ENCODE measurements at regions not wholly inside any gene's neighbourhood (a gene's known extent, or its start where the extent isn't known, plus 50 kb on each side); places are given as distances from the start of the nearest gene placed in this dataset.

DNA sequence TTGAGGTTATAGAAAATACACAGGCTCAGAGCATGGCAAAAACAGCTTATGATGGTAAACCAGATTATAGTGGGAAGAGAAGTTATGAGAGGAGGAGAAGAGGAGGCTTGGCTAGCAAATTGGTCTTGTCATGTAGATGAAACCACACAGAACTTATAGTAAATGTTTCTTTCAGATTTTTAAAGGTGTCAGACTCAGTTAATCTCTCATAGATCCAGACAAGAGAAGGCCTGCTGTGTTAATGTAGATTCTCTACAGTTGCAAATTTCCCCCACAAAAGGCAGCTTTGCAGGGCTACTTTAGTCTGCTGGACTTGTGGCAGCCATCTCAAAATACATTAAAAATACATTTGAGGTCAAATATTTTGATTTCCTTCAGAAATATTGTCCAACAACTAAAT lies 1731.7 kb downstream of the ARAP2 start:
- no peak for ATAC-seq
- TF ChIP-seq, protein P1, sequence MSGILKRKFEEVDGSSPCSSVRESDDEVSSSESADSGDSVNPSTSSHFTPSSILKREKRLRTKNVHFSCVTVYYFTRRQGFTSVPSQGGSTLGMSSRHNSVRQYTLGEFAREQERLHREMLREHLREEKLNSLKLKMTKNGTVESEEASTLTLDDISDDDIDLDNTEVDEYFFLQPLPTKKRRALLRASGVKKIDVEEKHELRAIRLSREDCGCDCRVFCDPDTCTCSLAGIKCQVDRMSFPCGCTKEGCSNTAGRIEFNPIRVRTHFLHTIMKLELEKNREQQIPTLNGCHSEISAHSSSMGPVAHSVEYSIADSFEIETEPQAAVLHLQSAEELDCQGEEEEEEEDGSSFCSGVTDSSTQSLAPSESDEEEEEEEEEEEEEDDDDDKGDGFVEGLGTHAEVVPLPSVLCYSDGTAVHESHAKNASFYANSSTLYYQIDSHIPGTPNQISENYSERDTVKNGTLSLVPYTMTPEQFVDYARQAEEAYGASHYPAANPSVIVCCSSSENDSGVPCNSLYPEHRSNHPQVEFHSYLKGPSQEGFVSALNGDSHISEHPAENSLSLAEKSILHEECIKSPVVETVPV (CRISPR knock-in tag; IDR thresholded peaks at IDR 0.05), result no peak
- TF ChIP-seq, protein P2, sequence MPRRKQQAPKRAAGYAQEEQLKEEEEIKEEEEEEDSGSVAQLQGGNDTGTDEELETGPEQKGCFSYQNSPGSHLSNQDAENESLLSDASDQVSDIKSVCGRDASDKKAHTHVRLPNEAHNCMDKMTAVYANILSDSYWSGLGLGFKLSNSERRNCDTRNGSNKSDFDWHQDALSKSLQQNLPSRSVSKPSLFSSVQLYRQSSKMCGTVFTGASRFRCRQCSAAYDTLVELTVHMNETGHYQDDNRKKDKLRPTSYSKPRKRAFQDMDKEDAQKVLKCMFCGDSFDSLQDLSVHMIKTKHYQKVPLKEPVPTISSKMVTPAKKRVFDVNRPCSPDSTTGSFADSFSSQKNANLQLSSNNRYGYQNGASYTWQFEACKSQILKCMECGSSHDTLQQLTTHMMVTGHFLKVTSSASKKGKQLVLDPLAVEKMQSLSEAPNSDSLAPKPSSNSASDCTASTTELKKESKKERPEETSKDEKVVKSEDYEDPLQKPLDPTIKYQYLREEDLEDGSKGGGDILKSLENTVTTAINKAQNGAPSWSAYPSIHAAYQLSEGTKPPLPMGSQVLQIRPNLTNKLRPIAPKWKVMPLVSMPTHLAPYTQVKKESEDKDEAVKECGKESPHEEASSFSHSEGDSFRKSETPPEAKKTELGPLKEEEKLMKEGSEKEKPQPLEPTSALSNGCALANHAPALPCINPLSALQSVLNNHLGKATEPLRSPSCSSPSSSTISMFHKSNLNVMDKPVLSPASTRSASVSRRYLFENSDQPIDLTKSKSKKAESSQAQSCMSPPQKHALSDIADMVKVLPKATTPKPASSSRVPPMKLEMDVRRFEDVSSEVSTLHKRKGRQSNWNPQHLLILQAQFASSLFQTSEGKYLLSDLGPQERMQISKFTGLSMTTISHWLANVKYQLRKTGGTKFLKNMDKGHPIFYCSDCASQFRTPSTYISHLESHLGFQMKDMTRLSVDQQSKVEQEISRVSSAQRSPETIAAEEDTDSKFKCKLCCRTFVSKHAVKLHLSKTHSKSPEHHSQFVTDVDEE (CRISPR knock-in tag; IDR thresholded peaks at IDR 0.05), result no peak
- no peak for TF ChIP-seq PPARA (CRISPR knock-in tag; IDR thresholded peaks at IDR 0.05; ENCODE audit: borderline replicate concordance)
- TF ChIP-seq ZFP3 (CRISPR knock-in tag; IDR thresholded peaks at IDR 0.05), result no peak

DNA sequence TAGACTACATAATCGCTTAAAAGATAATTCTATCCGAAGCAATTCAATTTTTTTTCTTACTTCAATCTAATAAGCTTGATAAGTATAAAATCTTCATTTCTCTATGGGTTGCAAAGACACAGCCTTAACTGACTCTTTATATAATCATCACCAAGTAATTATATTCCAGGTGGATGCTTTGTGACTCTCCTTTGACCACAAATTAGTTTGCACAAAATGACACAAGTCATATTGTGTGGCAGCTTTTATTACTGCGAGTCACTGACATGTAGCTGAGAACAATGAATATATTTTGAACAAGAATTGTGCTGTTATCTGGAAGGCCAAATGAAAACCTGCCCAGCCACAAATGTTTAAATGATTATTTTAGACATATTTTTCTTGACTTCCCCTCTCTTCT lies 1727.8 kb downstream of the ARAP2 start:
- no peak for ATAC-seq
- TF ChIP-seq CSDC2 (CRISPR knock-in tag; IDR thresholded peaks at IDR 0.05), result no peak
- TF ChIP-seq ZNF70 (CRISPR knock-in tag; IDR thresholded peaks at IDR 0.05), result no peak
- TF ChIP-seq OSR1 (CRISPR knock-in tag; IDR thresholded peaks at IDR 0.05), result no peak
- TF ChIP-seq GLIS3 (CRISPR knock-in tag; IDR thresholded peaks at IDR 0.05), result no peak
- no peak for TF ChIP-seq TOX (CRISPR knock-in tag; IDR thresholded peaks at IDR 0.05; ENCODE audit: borderline replicate concordance)
- TF ChIP-seq, protein P1 (CRISPR knock-in tag; IDR thresholded peaks at IDR 0.05), result no peak
- no peak for TF ChIP-seq SNAI2 (CRISPR knock-in tag; IDR thresholded peaks at IDR 0.05)

GRCh38 chr4:34534916-34535315 lies 1709.4 kb downstream of the ARAP2 start:
- no peak for ATAC-seq
- TF ChIP-seq ZNF8 (CRISPR knock-in tag; IDR thresholded peaks at IDR 0.05) (no peak), ZFP30 (CRISPR knock-in tag; IDR thresholded peaks at IDR 0.05) (no peak), ZC3H10 (CRISPR knock-in tag; IDR thresholded peaks at IDR 0.05) (no peak), GLIS3 (CRISPR knock-in tag; IDR thresholded peaks at IDR 0.05) (no peak), BACH2 (CRISPR knock-in tag; IDR thresholded peaks at IDR 0.05; ENCODE audit: borderline replicate concordance) (no peak)

- TF ChIP-seq ZFP3 (CRISPR knock-in tag; IDR thresholded peaks at IDR 0.05) (no peak), TOX (CRISPR knock-in tag; IDR thresholded peaks at IDR 0.05; ENCODE audit: borderline replicate concordance) (no peak), PPARA (CRISPR knock-in tag; IDR thresholded peaks at IDR 0.05; ENCODE audit: borderline replicate concordance) (no peak), POU6F1 (CRISPR knock-in tag; IDR thresholded peaks at IDR 0.05; ENCODE audit: borderline replicate concordance, low read depth) (no peak), ZNF565 (CRISPR knock-in tag; conservative IDR thresholded peaks at IDR 0.05; ENCODE audit: low read depth) (no peak), CREB5 (CRISPR knock-in tag; IDR thresholded peaks at IDR 0.05; ENCODE audit: low read depth) (no peak), ZNF70 (CRISPR knock-in tag; IDR thresholded peaks at IDR 0.05) (no peak), BACH2 (CRISPR knock-in tag; IDR thresholded peaks at IDR 0.05; ENCODE audit: borderline replicate concordance) (no peak), SNAI2 (CRISPR knock-in tag; IDR thresholded peaks at IDR 0.05) (no peak), ISL1 (CRISPR knock-in tag; IDR thresholded peaks at IDR 0.05) (no peak), ZNF8 (CRISPR knock-in tag; IDR thresholded peaks at IDR 0.05) (no peak)
- TF ChIP-seq, protein P2 (CRISPR knock-in tag; IDR thresholded peaks at IDR 0.05), result no peak
- no peak for ATAC-seq
Measured at GRCh38 chr4:34566091-34566490, 1678.2 kb downstream of the ARAP2 start.

Data from SK-N-SH treated with all-trans-retinoic acid at 6 μM for 48 hours (cell line).